MM.1S (cell line): ENCODE measurements at regions not wholly inside any gene's neighbourhood (a gene's known extent, or its start where the extent isn't known, plus 50 kb on each side); places are given as distances from the start of the nearest gene placed in this dataset.

Source experiments
- DNase-seq: peaks from one replicate; pipeline ENCODE4 v3.0.0-alpha.2; 2015
- H2AFZ ChIP-seq: fragments of 300-600 bp; sonication (generic); 2 replicates; pipeline ENCODE4 v1.6.0; 2016; ENCODE audit warnings: antibody characterized with exemption, low read length
- H3F3A ChIP-seq: fragments of 300-600 bp; sonication (generic); 2 replicates; pipeline ENCODE4 v1.6.1; 2016; ENCODE audit warnings: mild to moderate bottlenecking, antibody characterized with exemption, low read length, moderate library complexity, mixed read lengths; ENCODE audit not compliant: insufficient read depth
- H3K27ac ChIP-seq: fragments of 300-600 bp; sonication (generic); 2 replicates; pipeline ENCODE4 v1.5.1; 2016; ENCODE audit warnings: mild to moderate bottlenecking, low read length
- H3K27me3 ChIP-seq: fragments of 300-600 bp; sonication (generic); replicated peaks from 2 replicates; pipeline ENCODE4 v1.6.0; 2016; ENCODE audit warnings: low read length; ENCODE audit not compliant: insufficient read depth
- H3K36me3 ChIP-seq: fragments of 300-600 bp; sonication (generic); replicated peaks from 2 replicates; pipeline ENCODE4 v1.6.1; 2016; ENCODE audit warnings: mild to moderate bottlenecking, low read length, mixed read lengths; ENCODE audit not compliant: insufficient read depth
- H3K4me1 ChIP-seq: fragments of 300-600 bp; sonication (generic); 2 replicates; pipeline ENCODE4 v1.6.1; 2016; ENCODE audit warnings: low read length, mixed read lengths
- H3K4me2 ChIP-seq: fragments of 300-600 bp; sonication (generic); 2 replicates; pipeline ENCODE4 v1.6.0; 2016; ENCODE audit warnings: low read depth, low read length
- H3K4me3 ChIP-seq: fragments of 300-600 bp; sonication (generic); 2 replicates; pipeline ENCODE4 v1.5.1; 2016; ENCODE audit warnings: low read length, mixed read lengths
- H3K79me2 ChIP-seq: fragments of 300-600 bp; sonication (generic); 2 replicates; pipeline ENCODE4 v1.6.1; 2016; ENCODE audit warnings: mixed run types, low read length, mixed read lengths
- H3K9ac ChIP-seq: fragments of 300-600 bp; sonication (generic); 2 replicates; pipeline ENCODE4 v1.6.1; 2016; ENCODE audit warnings: low read length, mixed read lengths
- H3K9me2 ChIP-seq: fragments of 300-600 bp; sonication (generic); replicated peaks from 2 replicates; pipeline ENCODE4 v1.6.1; 2016; ENCODE audit warnings: mild to moderate bottlenecking, low read length, mixed read lengths; ENCODE audit not compliant: insufficient read depth
- H3K9me3 ChIP-seq: fragments of 300-600 bp; sonication (generic); replicated peaks from 2 replicates; pipeline ENCODE4 v1.6.1; 2016; ENCODE audit warnings: mild to moderate bottlenecking, low read length, mixed read lengths; ENCODE audit not compliant: insufficient read depth
- H4K20me1 ChIP-seq: fragments of 300-600 bp; sonication (generic); 2 replicates; pipeline ENCODE4 v1.6.1; 2016; ENCODE audit warnings: mild to moderate bottlenecking, low read length, moderate library complexity, mixed read lengths; ENCODE audit not compliant: insufficient read depth
- EZH2 ChIP-seq: fragments of 300-600 bp; sonication (generic); optimal IDR thresholded peaks from 2 replicates; pipeline ENCODE3; 2017; ENCODE audit warnings: low read depth, mild to moderate bottlenecking, antibody characterized with exemption, low read length, mixed read lengths
- EZH2phosphoT487 ChIP-seq: fragments of 300-600 bp; sonication (generic); IDR thresholded peaks from 2 replicates; pipeline ENCODE4 v1.6.1; 2018; ENCODE audit warnings: antibody characterized with exemption, low read length
- TF ChIP-seq, protein P1 (sequence below): fragments of 300-600 bp; sonication (generic); IDR thresholded peaks from 2 replicates; pipeline ENCODE4 v1.5.1; 2016; ENCODE audit warnings: antibody characterized with exemption, low read length, mixed read lengths

DNA sequence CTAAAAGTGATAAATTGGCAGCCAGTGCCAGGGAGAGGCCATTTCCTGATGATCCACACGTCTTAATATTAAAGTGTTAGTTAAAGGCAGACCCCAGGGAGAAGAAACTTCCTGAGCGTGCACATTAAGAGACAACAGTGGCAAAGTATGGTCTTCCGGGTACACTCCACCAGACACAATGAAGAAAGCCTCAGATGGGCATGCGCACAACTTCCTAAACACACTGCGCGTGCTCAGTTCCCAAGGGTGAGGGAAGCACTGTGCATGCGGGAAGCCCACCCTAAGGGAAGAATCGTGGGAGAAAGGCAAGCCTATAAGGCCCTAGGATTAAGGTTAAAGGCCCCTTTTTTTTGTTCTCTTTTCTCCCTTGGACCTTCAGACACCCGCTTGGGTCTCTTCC is 140.7 kb upstream of the CDKN3 start:
- no peaks in the 10 kb centered on the region for H3K79me2 ChIP-seq
- H3K9ac ChIP-seq = no peak overlapping the region
- no peak for DNase-seq
- no peaks in the 10 kb centered on the region for H3K9me2 ChIP-seq
- no peaks in the 10 kb centered on the region for H3F3A ChIP-seq
- no peaks in the 10 kb centered on the region for H3K27me3 ChIP-seq
- no peaks in the 10 kb centered on the region for H4K20me1 ChIP-seq
- H2AFZ ChIP-seq = no peak overlapping the region
- H3K27ac ChIP-seq = no peak overlapping the region
- no peaks in the 10 kb centered on the region for H3K4me1 ChIP-seq
- no peak overlapping the region for H3K4me2 ChIP-seq
- TF ChIP-seq EZH2phosphoT487 = no peak
- no peak for TF ChIP-seq EZH2
- TF ChIP-seq, protein P1, sequence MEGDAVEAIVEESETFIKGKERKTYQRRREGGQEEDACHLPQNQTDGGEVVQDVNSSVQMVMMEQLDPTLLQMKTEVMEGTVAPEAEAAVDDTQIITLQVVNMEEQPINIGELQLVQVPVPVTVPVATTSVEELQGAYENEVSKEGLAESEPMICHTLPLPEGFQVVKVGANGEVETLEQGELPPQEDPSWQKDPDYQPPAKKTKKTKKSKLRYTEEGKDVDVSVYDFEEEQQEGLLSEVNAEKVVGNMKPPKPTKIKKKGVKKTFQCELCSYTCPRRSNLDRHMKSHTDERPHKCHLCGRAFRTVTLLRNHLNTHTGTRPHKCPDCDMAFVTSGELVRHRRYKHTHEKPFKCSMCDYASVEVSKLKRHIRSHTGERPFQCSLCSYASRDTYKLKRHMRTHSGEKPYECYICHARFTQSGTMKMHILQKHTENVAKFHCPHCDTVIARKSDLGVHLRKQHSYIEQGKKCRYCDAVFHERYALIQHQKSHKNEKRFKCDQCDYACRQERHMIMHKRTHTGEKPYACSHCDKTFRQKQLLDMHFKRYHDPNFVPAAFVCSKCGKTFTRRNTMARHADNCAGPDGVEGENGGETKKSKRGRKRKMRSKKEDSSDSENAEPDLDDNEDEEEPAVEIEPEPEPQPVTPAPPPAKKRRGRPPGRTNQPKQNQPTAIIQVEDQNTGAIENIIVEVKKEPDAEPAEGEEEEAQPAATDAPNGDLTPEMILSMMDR = no peak
- H3K4me3 ChIP-seq = no peak overlapping the region
- no peaks in the 10 kb centered on the region for H3K36me3 ChIP-seq
- H3K9me3 ChIP-seq = no peaks in the 10 kb centered on the region

GRCh38 chr14:54257424-54257823 is 139.4 kb upstream of the CDKN3 start:
- Histone ChIP-seq H3F3A (no peaks in the 10 kb centered on the region), H3K9me2 (no peaks in the 10 kb centered on the region), H3K4me2 (no peak overlapping the region), H3K36me3 (no peaks in the 10 kb centered on the region), H3K9me3 (no peaks in the 10 kb centered on the region), H3K79me2 (no peaks in the 10 kb centered on the region), H3K9ac (no peak overlapping the region), H3K4me1 (no peaks in the 10 kb centered on the region), H4K20me1 (no peaks in the 10 kb centered on the region), H3K27me3 (no peaks in the 10 kb centered on the region), H2AFZ (no peak overlapping the region), H3K27ac (no peak overlapping the region), H3K4me3 (no peak overlapping the region)
- TF ChIP-seq EZH2 (no peak), EZH2phosphoT487 (no peak)
- TF ChIP-seq, protein P1 = no peak
- no peak for DNase-seq

DNA sequence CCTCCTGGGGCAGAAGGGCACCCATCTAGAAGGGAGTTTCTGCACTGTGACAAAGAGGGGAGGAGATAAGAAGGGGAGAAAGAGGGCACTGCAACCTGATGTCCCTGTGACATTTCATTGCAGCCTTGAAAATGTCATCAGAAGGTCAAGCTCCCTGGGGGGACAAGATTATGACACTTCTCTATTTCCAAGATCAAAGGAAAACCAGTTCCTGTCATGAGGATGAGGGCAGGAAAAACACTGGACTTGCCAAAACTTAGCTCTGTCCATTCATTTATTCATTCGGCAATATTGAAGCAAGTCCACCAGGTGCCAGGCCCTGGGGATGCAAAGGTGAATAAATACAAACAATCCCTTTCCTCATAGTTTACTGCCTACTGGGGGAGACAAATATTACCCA is 138.4 kb upstream of the CDKN3 start:
- H3K27me3 ChIP-seq = no peaks in the 10 kb centered on the region
- H3F3A ChIP-seq = no peaks in the 10 kb centered on the region
- H3K9me3 ChIP-seq = no peaks in the 10 kb centered on the region
- no peak overlapping the region for H3K9ac ChIP-seq
- H3K27ac ChIP-seq = no peak overlapping the region
- no peak overlapping the region for H3K4me2 ChIP-seq
- no peaks in the 10 kb centered on the region for H3K4me1 ChIP-seq
- TF ChIP-seq EZH2 = no peak
- TF ChIP-seq, protein P1 = no peak
- TF ChIP-seq EZH2phosphoT487 = no peak
- no peaks in the 10 kb centered on the region for H3K79me2 ChIP-seq
- H3K9me2 ChIP-seq = no peaks in the 10 kb centered on the region
- no peak for DNase-seq
- no peak overlapping the region for H2AFZ ChIP-seq
- no peak overlapping the region for H3K4me3 ChIP-seq
- H4K20me1 ChIP-seq = no peaks in the 10 kb centered on the region
- H3K36me3 ChIP-seq = no peaks in the 10 kb centered on the region
